Vagina (tissue), 2 donors: ENCODE measurements at regions not wholly inside any gene's neighbourhood (a gene's known extent, or its start where the extent isn't known, plus 50 kb on each side); places are given as distances from the start of the nearest gene placed in this dataset.

Experiments
- DNase-seq, 2 donors: peaks; one replicate each; pipeline ENCODE4 v3.0.0-alpha.2; 2017; ENCODE audit errors: extremely low spot score in 2 of 2
- H3K27ac ChIP-seq: fragments of 200-600 bp; sonication (generic); one replicate; pipeline ENCODE4 v1.5.1; 2019
- H3K27me3 ChIP-seq: fragments of 200-600 bp; sonication (generic); one replicate; pipeline ENCODE4 v1.5.1; 2019
- H3K36me3 ChIP-seq, 2 donors: fragments of 200-600 bp; sonication (generic); one replicate each; pipeline ENCODE4 v1.5.1; 2017 to 2019
- H3K4me1 ChIP-seq: fragments of 200-600 bp; sonication (generic); one replicate; pipeline ENCODE4 v1.5.1; 2019
- H3K4me3 ChIP-seq, 2 donors: fragments of 200-600 bp; sonication (generic); 1 replicate in 1 of 2; 2 replicates in 1 of 2; pipeline ENCODE4 v1.5.1; 2016 to 2019
- H3K9me3 ChIP-seq: fragments of 200-600 bp; sonication (generic); one replicate; pipeline ENCODE4 v1.5.1; 2019
- POLR2A ChIP-seq, 2 donors: fragments of 450-650 bp; IDR thresholded peaks; one replicate each; pipeline ENCODE4 v1.6.1; 2017; ENCODE audit warnings: antibody characterized with exemption in 2 of 2, mild to moderate bottlenecking in 2 of 2, moderate library complexity in 2 of 2
- POLR2AphosphoS5 ChIP-seq, 2 donors: sonication (generic); formaldehyde crosslinking; IDR thresholded peaks; one replicate each; pipeline ENCODE4 v1.9.0; 2017; ENCODE audit warnings: antibody characterized with exemption in 2 of 2, mild to moderate bottlenecking in 2 of 2, low read depth in 1 of 2; ENCODE audit not compliant: insufficient read depth in 1 of 2
- intact Hi-C: fragments of 100-400 bp; cut with DNase I; formaldehyde crosslinking; loops from one replicate; pipeline ENCODE4 v1.15.1; 2023
- TF ChIP-seq, protein P1 (sequence below), 3 experiments: fragments of 450-650 bp in 2 of 3; fragments of 200-600 bp in 1 of 3; sonication (generic) in 1 of 3; IDR thresholded peaks; one replicate each; pipeline ENCODE4 v1.5.1; 2017 to 2019; ENCODE audit warnings: antibody characterized with exemption in 3 of 3, mild to moderate bottlenecking in 2 of 3, moderate library complexity in 2 of 3

DNA sequence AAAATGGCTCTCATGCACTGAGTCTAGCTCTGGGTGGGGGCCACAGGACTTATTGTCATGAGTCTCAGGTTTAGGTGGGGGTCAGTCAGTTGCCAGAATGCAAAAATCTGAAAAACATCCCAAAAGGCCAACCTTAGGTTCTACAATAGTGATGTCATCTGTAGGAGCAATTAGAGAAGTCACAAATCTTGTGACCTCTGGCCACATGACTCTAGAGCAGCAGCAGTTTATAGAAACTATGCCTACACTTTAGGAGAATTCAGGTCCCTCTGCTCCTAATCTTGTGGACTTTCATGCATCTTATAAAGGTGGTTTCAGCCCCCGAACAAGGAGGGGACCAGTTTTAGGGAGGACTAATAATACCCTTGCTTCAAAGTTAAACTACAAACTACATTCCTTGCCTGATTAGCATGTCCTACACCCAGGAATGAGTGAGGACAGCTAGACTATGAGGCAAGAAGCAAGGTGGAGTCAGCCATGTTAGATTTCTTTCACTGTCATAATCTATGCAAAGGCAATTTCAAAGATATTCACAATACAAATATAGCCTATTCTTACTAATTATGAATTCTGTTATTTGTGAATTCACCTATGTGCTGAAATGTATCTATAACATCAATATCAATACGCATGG lies 123.5 kb upstream of the ADCY1 start:
- Histone ChIP-seq H3K4me3 (no peak overlapping the region), H3K9me3 (no peaks in the 10 kb centered on the region), H3K27me3 (no peaks in the 10 kb centered on the region), H3K4me1 (no peaks in the 10 kb centered on the region), H3K36me3 (no peaks in the 10 kb centered on the region), H3K27ac (no peak overlapping the region)
- DNase-seq = no peak
- intact Hi-C loops = no loop called here
- no peak for TF ChIP-seq POLR2A (IDR thresholded peaks at IDR 0.05)
- TF ChIP-seq, protein P1, sequence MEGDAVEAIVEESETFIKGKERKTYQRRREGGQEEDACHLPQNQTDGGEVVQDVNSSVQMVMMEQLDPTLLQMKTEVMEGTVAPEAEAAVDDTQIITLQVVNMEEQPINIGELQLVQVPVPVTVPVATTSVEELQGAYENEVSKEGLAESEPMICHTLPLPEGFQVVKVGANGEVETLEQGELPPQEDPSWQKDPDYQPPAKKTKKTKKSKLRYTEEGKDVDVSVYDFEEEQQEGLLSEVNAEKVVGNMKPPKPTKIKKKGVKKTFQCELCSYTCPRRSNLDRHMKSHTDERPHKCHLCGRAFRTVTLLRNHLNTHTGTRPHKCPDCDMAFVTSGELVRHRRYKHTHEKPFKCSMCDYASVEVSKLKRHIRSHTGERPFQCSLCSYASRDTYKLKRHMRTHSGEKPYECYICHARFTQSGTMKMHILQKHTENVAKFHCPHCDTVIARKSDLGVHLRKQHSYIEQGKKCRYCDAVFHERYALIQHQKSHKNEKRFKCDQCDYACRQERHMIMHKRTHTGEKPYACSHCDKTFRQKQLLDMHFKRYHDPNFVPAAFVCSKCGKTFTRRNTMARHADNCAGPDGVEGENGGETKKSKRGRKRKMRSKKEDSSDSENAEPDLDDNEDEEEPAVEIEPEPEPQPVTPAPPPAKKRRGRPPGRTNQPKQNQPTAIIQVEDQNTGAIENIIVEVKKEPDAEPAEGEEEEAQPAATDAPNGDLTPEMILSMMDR (IDR thresholded peaks at IDR 0.05) = no peak
- TF ChIP-seq POLR2AphosphoS5 (IDR thresholded peaks at IDR 0.05; ENCODE audit: insufficient read depth in 1 of 2, low read depth in 1 of 2) = no peak

DNA sequence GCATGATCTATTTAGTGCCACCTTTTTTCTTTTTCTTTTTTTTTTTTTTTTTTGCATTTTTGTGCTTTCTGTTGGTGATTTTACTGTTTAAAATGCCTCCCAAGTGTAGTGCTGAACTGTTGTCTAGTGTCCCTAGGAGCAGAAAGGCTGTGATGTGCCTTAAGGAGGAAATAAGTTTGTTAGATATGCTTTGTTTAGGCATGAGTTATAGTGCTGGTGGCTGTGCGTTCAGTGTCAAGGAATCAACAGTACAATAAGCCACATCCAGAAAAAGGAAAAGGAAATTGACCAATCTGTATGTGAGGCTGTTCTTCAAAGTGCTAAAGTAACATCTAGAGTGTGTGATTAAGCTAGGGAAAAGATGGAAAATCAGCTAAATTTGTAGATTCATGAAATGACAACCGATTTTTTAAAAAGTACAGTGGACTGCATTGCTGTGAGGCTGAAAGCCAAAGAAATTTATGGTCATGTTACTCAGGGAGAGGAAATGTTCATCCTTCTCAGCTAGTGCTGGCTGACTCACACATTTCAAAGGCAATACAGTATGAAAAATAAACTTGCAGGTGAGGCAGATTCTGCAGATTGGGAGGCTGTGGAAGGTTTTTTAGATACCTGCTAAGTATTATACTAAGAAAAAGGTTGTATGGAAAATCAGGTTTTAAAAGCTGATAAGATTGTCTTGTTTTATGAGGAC lies 122.7 kb upstream of the ADCY1 start:
- H3K4me1 ChIP-seq = no peaks in the 10 kb centered on the region
- TF ChIP-seq POLR2A (IDR thresholded peaks at IDR 0.05) (no peak), POLR2AphosphoS5 (IDR thresholded peaks at IDR 0.05; ENCODE audit: insufficient read depth in 1 of 2, low read depth in 1 of 2) (no peak)
- TF ChIP-seq, protein P1 (IDR thresholded peaks at IDR 0.05) = no peak
- H3K9me3 ChIP-seq = no peaks in the 10 kb centered on the region
- H3K27ac ChIP-seq = no peak overlapping the region
- H3K4me3 ChIP-seq = no peak overlapping the region
- intact Hi-C loops = no loop called here
- no peak for DNase-seq
- H3K36me3 ChIP-seq = no peaks in the 10 kb centered on the region
- no peaks in the 10 kb centered on the region for H3K27me3 ChIP-seq

DNA sequence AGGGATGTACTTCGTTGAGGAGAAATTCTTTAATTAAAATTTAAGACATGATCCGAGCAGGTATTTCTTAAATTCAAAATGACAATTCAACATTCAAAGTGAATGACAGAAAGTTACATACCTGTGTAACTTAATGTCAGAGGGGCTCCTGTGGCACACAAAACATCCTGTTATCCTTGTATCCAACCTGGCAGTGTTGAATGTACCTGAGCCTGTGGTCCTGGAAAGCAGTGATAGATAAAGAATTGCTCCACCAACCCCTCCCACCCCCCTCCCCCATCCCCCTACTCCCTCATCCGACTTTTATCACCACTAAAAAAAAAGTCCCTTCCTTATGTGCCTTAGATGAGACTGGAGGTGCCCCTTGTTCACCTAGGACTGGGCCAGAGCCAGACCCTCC lies 119.4 kb upstream of the ADCY1 start:
- H3K36me3 ChIP-seq = no peaks in the 10 kb centered on the region
- intact Hi-C loops = no loop called here
- no peaks in the 10 kb centered on the region for H3K9me3 ChIP-seq
- H3K4me1 ChIP-seq = no peaks in the 10 kb centered on the region
- TF ChIP-seq POLR2A (IDR thresholded peaks at IDR 0.05) (no peak), POLR2AphosphoS5 (IDR thresholded peaks at IDR 0.05; ENCODE audit: insufficient read depth in 1 of 2, low read depth in 1 of 2) (no peak)
- TF ChIP-seq, protein P1 (IDR thresholded peaks at IDR 0.05) = no peak
- H3K4me3 ChIP-seq = no peak overlapping the region
- no peak for DNase-seq
- no peak overlapping the region for H3K27ac ChIP-seq
- H3K27me3 ChIP-seq = no peaks in the 10 kb centered on the region

DNA sequence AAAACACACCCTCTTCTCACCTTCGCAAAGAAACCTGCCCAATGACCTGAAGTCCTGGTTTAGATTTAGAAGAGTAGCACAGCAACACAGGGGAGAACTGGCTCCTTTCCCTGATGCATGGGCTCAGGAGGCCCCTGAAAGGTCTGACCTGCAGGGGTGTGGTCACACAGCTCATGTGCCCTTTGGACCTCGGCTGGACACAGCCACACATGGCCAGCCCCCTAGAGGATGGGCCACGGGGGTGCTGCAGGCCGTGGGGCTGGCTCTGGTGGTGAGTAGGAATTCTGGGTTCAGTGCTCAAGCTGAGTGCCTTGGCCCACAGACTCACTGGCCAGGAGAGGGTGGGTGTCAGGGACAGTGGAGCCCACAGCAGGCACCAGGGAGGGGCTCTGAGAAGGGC lies 118.5 kb upstream of the ADCY1 start:
- TF ChIP-seq POLR2AphosphoS5 (IDR thresholded peaks at IDR 0.05; ENCODE audit: insufficient read depth in 1 of 2, low read depth in 1 of 2) = no peak
- TF ChIP-seq, protein P1 (IDR thresholded peaks at IDR 0.05) = no peak
- no peak for TF ChIP-seq POLR2A (IDR thresholded peaks at IDR 0.05)
- DNase-seq = no peak
- no peaks in the 10 kb centered on the region for H3K9me3 ChIP-seq
- H3K27ac ChIP-seq = no peak overlapping the region
- intact Hi-C loops = no loop called here
- no peaks in the 10 kb centered on the region for H3K36me3 ChIP-seq
- no peaks in the 10 kb centered on the region for H3K27me3 ChIP-seq
- no peaks in the 10 kb centered on the region for H3K4me1 ChIP-seq
- no peak overlapping the region for H3K4me3 ChIP-seq

DNA sequence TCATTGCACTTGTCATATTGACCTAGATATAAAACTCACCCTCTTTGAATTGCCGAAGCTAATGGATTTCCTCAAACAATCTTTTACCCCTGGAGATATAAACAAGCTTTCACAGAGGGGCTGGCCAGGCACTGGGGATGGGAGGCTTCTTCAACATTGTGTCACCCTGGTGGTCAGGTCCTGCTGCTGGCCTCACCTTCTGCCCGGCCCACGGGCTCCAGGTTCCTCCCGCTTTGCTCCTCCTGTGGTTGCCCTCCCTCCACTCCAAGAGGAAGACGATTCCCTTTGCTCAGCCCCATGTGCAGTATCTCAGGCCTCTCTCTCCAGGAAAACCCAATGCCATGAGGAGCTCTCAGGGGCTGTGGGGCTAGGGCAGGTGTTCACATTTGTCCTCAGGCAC lies 118.1 kb upstream of the ADCY1 start:
- TF ChIP-seq, protein P1 (IDR thresholded peaks at IDR 0.05) = no peak
- TF ChIP-seq POLR2A (IDR thresholded peaks at IDR 0.05) (no peak), POLR2AphosphoS5 (IDR thresholded peaks at IDR 0.05; ENCODE audit: insufficient read depth in 1 of 2, low read depth in 1 of 2) (no peak)
- DNase-seq = no peak
- H3K27me3 ChIP-seq = no peaks in the 10 kb centered on the region
- intact Hi-C loops = no loop called here
- H3K4me3 ChIP-seq = no peak overlapping the region
- no peaks in the 10 kb centered on the region for H3K9me3 ChIP-seq
- no peaks in the 10 kb centered on the region for H3K36me3 ChIP-seq
- H3K4me1 ChIP-seq = no peaks in the 10 kb centered on the region
- H3K27ac ChIP-seq = no peak overlapping the region
